HTR-8/SVneo (cell line): ENCODE measurements at regions not wholly inside any gene's neighbourhood (a gene's known extent, or its start where the extent isn't known, plus 50 kb on each side); places are given as distances from the start of the nearest gene placed in this dataset.

Source experiments
- DNase-seq: peaks from one replicate; pipeline ENCODE4 v3.0.0; 2011; ENCODE audit warnings: low spot score, mixed read lengths; ENCODE audit not compliant: insufficient read length
- FAIRE-seq: peaks from 2 replicates; lab custom pipeline; 2011; peaks lifted over from hg19 to GRCh38; lab: Jason Lieb, UNC

DNA sequence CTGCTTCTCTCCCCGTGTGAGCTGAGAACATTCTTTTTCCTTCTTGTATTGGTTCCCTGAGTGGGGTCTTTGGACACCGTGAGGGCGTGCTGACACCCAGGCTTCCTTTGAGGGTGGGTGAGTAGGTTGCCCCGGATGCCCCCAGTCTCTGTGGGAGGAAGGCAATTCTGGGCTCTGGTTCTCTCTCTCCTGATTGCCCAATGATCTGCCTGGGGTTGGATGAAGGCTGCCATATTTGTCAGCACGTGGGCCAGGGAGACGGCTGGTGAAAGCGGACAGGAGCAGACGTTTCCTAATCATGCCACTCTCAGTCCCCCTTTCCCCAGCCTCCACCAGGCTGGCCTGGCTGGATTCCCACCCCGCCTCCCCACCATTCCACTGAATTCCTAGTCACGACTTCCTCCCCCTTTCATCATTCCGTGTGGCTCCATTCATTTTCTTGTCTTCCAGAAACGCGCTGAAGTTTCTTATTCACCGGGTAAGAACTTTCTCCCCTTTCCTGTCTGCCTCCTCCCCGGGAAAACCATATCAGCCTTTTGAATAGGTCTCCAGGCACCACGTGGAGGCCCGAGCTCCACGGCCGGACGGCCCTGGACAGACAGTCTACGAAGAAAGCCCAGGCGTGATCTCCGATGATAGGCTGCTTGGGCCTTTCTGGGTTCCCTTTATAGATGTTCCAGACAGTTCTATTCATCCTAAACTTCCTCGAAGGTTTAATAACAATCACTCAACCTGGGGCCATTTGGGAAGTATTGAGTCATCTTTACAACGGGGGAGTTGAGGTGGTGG is 98.7 kb upstream of the NPTX2 start:
- FAIRE-seq: no peak
- no peak for DNase-seq

DNA sequence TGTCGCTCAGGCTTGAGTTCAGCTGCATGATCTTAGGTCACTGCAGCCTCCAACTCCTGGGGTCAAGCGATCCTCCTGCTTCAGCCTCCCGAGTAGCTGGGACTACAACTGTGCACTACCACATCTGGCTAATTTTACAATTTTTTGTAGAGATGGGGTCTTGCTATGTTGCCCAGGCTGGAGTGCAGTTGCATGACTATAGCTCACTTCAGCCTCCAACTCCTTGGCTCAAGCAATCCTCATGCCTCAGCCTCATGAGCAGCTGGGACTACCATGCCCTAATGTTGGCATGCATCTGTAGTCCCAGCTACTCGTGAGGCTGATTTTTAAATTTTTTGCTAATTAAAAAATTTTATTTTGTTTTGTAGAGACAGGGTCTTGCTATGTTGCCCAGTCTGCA is 101.9 kb upstream of the NPTX2 start:
- FAIRE-seq: no peak

DNA sequence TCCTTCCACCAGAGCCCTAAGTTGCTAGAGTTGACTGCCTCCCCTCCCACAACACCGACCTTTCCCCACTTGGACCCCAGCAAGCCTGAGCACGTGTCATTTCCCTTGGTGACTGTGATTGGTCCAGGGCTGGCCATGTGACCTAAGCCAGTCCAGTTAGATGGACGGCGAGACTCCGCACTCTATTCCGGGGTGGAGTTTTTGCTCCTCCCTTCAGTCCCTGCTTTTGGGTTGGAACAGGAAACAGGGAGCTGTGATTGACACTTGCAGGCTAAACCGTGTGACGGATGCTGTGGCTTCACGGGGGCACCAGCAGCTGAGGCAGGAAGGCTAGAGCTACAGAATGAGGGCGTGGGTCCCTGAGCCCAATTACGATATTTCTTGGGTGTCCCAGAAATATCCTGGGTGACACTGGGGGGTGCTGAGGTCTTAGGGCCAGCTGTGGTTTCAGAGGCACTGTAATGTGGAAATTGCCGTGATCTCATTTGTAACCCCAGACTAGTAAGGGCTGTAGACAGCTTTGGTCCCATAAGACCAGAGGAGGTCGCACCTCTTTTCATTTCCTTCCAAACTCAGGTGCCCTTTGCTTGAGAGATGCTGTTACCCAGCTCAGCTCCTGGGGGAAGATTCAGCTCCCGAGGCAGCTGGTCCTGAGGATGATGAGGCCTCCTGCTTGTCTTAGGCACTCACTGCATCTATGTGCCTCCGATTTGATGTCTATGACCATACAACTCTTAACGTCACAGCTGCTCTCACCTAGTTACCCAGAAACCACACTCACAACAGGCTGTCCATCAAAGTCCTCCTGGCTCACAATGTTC is 102.7 kb upstream of the NPTX2 start:
- DNase-seq (no peak), FAIRE-seq (no peak)

More for the DNA sequence above, 101.9 kb upstream of the NPTX2 start:
- DNase-seq: no peak

DNA sequence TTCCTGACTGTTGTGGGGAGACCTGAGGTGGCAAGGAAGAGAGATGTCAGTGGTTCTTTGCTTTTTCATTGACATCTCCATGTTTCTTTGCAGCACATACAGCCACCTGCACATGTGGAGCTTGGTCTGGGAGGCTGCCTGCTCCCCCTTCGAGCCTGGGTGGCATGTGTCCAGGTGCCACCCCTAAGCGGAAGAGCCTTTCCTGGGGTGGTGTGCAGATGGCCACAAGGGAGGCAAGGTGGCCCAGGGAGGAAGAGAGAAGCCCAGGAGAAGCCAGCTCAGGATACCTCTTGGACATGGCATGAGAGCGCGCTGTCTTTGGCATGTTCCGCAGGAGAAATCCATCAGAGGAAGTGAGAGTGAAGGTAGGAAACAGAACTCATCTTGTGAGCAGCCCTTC is 105.9 kb upstream of the NPTX2 start:
- DNase-seq (no peak), FAIRE-seq (no peak)

DNA sequence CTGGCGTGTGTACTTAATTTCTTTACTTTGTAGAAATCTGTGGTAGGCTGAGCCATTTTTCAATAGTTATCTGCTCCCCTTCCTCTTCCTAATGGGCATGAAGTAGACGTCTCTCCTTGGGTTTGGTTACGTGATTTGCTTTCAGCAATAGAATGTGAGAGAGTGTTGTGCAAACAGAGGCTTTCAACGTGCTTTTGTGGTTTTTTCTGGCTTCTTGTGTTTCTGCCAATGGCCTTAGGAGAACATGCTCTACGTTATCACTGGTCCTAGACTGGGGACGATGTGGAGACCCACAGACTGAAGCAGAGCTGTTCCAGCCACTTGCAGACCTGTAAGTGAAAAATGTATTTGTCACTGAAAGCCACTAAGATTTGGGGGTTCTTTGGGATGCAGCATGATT is 107.2 kb upstream of the NPTX2 start:
- FAIRE-seq (no peak), DNase-seq (no peak)

DNA sequence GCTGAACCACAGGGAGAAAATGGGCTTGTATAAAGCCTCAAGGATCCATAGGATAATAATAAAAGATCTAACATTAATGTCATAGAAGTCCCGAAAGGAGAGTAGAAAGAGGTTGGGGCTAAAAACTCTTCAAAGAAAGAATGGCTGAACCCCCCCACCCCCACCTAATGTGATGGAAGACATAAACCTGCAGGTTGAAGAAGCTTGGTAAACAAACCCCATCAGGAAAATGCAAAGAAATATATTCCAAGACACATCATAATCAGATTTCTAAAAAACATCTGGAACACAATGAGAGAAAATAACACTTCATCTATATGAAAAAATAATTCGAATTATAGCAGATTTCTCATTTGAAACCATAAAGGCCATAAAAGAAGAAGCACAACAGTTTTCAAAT is 105.6 kb upstream of the BAIAP2L1 start:
- FAIRE-seq (no peak), DNase-seq (no peak)

DNA sequence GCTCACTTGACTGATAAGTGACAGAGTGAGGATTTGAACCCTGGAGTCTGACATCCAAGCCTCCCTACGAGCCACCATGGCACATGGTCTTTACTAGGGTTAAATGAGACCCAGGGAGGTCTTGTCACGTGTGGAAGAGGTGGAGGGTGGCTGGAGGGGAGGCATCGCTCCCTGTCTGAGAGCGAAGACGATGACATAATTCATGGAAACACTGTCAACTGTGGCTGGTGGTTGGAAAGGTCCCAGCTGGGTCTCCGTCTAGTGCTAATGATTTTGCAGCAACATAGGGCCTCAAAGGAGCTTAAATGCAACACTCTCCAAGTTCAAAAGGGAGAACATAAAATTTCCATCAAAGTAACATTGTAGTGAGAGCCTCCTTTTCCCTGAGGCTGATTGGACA is 99.9 kb upstream of the BAIAP2L1 start:
- DNase-seq (no peak), FAIRE-seq (no peak)

DNA sequence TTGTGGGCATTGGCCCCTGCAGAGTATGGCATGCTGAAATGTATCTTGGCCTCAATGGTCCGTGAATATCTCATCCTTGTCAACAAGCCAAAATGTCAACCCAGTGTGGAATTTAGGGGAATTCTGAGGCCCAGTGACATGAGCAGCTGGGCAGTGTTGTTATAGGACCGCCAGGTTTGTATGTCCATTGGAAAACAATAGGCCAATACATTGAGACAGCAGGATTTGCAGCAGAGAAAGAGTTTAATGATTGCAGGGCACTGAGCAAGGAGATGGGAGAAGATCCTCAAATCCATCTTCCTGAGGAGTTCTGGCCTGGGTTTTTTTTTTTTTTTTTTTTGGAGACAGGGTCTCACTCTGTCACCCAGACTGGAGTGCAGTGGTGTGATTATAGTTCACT is 95.7 kb upstream of the BAIAP2L1 start:
- FAIRE-seq: no peak
- no peak for DNase-seq

DNA sequence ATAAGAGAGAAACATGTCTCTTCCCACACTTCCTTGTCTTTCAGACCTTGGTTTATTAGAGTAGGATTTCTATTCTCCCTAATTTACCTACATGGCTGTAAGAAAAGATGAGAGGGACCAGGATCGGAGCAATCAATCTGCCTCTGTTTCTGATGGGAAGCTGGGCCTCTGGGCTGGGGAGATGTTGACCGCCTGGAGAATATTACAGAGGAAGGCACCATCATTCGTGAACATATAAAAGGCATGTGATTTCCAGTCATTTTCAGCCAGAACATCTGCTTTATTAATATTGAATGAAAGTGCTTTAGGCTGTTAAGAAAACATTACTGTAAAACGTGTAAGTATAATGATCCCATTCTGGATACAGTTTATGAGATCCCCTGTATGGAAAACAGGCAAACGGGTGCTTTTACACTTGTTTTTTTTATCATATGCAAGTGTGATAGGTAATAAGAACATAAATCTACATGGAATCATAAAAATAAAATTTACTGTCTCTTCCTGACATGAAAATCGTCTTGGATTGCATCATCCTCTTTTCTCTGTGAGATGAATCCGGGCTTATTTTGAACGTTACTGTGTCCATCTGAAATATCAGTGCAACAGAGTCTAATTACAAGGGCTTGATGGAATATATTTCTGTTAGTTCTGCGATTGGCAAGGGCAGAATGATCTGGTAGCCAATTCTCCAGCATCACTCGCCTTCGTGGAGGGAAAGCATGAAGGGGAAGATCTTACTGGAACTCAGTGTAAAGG is 94.5 kb upstream of the BAIAP2L1 start:
- no peak for DNase-seq
- no peak for FAIRE-seq

DNA sequence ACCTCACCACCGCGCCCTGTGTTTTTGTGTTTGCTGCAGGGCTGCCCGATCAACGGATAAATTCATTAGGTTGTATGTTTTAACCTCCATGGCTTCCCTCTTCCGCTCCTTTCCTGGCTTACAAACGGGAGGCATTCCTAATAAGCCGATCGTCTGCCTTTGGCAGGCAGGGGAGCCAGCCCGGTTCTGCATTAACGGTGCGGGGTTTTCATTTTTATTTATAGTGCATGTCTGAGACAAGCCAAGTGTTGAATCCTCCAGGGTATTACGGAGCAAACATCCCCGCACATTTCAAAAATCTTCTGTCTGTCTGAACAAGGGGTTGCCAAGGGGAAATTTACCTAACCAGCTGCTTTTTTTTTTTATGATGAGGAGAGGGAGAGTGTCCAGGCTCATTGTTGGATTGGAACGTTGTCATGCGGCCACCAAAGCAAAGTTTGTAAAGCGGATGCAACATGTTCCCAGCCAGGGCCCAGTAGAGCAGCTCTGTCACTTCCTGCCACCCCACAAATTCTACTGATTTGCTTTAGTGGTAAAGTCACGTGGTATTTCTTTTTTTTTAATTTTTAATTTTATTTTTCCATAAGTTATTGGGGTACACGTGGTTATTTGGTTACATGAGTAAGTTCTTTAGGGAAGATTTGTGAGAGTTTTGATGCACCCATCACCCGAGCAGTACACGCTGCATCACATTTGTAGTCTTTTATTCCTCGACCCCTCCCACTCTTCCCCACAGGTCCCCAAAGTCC is 92.3 kb upstream of the BAIAP2L1 start:
- no peak for DNase-seq
- FAIRE-seq: no peak

DNA sequence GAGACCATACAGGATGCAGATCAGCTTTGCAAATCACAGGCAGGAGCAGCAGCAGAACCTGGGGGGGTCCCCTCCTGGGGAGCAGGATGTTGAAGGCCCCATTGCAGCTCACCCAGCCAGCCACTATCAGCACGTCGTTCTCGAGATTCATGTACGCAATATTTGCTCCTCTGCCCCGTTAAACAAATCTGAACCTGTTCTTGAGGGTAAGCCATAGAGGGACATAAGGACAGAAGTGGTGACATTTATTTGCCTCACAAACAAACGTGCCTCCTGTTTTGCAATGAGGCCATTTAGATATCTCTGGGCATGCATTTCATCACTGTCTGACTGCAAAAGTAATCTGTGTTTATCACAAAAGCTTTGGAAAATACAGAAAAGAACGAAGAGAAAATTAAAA is 87.3 kb upstream of the BAIAP2L1 start:
- no peak for DNase-seq
- no peak for FAIRE-seq

DNA sequence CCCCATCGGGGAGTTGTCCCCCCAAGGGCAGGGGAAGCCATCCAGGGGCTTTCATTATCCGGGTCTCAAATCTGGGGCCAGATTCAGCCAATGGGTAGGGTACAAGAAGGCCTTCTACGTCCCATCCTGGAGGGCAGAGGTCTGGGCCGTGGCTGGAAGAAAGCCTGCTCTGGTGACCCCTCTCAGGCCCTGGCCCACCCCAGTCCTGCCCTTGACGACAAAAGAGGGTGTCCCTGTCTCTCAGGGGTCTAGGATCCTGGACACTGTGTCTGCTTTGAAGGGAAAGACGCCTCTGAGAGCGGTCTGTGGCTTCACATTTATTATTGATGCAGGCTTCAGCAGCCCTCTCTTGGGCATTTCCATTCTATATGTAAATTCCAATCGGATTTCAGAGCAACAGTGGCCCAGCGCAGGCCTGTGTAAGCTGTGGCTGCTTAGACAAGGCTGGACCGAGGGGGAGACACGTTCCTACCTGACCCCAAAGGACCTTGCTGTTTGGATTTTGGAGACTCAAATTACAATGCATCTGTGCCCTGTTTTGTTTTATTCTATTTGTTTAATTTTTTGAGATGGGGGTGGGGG is 83.2 kb upstream of the BAIAP2L1 start:
- FAIRE-seq: no peak
- no peak for DNase-seq

DNA sequence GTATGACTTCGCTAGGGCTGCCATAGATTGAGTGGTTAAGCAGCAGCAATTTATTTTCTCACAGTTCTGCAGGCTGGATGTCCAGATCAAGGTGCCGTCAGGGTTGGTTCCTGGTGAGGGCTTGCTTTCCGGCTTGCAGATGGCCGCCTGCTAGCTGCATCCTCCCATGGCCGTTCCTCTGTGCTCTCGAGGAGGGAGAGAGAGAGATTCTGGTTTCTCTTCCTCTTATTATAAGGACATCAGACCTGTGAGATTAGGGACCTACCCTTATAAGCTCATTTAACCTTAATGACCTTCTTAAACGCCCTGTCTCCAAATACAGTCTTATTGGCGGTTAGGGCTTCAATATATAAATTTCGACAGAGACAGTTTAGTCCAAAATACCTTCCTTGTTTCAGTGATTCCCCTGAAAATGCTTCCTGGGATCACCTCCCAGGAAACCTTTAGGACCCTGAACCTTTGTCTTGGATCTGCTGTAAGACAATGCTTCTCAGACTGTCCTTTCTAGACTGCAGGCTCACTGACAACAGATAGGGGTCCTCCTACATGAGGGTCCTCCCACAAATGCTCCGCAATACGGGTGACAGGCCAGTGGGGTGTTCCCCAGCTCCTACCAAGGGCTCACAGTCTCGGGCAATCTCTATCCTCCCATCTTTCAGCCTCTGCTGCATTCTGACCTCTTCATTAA is 82.5 kb upstream of the BAIAP2L1 start:
- DNase-seq (no peak), FAIRE-seq (no peak)

DNA sequence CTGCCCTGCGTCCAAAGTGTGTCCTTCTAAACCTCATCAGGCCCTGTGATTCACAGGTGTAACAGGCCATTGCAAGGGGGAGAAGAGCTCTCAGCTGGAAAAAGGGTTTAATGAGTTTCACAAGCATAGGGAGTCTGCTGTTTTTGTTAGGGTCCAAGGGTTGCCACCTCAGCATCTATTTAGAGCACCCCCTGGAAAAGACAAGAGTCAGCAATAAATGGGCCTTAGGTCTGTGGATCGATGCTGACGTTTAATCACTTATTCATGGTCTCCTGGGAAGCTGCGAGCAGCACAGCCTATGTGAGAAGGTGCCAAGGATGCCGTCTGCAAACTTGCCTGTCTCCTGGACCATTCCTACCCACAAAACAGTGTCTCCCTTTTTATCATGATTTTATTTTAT is 78.4 kb upstream of the BAIAP2L1 start:
- FAIRE-seq: no peak

DNA sequence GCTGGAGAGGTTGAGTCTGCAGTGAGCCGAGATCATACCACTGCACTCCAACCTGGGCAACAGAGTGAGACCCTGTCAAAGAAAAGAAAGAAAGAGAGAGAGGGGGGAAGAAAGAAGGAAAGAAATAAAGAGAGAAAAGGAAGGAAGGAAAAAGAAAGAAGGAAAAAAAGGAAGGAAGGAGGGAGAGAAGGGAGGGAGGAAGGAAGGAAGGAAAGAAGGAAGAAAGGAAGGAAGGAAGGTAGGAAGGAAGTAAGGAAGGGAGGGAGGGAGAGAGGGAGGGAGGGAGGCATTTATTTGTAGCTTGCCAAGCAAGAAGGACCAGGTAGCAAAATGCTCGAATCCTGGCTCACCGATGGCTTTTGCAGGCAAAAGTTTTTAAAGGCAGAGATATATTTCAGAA is 74.5 kb upstream of the BAIAP2L1 start:
- FAIRE-seq: no peak
- DNase-seq: no peak

More for the DNA sequence above, 78.4 kb upstream of the BAIAP2L1 start:
- no peak for DNase-seq

DNA sequence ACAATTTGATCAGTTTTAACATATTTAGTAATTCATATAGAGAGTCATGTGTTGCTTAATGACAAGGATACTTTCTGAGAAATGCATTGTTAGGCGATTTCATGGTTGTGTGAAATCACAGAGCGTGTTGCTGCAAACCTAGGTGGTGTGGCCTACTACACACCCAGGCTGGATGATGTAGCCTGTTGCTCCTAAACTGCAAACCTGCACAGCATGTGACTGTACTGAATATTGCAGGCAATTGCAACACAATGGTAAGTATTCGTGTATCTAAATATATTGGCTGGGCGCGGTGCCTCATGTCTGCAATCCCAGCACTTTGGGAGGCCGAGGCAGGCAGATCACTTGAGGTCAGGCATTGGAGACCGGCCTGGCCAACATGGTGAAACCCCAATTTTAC is 73.7 kb upstream of the BAIAP2L1 start:
- no peak for DNase-seq
- no peak for FAIRE-seq

DNA sequence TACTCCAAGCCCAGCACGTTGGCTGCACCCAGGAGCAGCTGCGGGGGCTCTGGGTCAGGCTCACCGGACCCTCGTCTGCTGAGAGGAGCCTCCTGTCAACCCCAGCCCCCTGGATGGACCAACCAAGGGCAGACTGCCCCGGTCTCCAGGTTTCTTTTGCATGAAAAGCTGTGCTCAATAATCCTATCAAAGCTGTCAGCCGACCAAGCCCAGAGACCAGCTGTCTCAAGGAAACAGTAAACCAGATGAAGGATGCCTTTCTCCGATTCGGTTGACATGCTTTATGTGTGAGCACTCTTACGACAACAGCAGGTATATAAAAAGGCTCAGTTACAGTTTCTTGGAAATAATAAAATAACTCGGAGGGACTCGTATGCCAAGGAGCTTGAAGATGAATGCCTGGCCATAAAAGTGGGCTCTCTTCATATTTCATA is 71.6 kb upstream of the BAIAP2L1 start:
- no peak for FAIRE-seq
- no peak for DNase-seq

DNA sequence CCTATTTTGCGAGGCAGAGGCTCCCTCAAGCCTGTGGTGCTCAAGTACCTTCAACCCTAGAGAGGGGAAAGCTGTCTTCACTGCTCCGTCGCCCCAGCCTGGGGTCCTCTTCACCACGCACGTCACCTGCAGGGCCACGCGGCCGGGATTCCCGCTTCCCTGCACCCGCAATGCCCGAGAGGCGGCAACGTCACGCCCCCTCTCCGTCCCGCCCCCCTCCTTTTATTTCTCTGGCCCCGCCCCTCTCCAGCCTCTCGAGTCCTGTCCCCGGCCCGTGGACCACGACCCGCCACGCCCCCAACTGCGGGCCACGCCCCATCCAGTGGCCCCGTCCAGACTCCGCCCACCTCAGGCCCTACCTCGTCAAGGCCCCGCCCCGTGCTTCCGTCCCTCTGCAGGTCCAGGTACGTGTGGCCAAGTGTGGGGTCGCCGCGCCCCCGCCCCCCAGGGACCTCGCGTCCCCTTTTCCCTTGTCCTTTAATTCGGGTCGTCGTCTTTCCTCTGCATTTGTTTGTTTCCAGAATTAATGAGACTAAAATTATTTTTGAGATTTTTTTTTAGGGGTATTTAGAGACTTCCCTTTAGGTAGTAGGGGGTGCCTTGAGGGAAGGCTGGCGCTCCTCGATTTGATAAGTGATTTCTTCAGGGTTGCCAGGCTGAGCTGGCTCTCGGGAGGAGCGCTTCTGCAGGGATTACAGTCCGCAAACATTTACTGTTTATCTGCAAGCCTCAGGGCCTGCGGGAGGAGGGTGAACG is 69.8 kb upstream of the BAIAP2L1 start:
- FAIRE-seq: no peak

DNA sequence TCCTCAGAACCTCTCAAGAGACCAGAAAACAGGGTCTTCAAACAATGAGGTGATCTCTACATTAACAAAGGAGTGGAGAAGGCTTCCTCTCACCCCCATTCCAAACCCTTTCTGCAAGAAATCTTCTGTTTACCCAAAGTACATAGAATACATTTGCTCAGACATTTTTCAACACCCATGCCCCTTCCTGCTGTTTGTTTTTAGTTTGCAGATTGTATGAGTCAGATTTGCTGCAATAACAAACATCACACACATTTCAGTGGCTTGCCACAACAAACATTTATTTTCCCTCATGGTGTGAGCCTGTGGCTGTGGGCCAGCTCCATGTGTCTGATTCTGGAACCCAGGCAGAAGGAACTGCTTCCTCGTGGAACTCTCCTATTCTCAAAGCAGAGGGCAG is 68.2 kb upstream of the BAIAP2L1 start:
- no peak for FAIRE-seq
- DNase-seq: no peak

More for the DNA sequence above, 69.8 kb upstream of the BAIAP2L1 start:
- DNase-seq: no peak
